Esophagus squamous epithelium (tissue), 5 donors: ENCODE measurements at regions not wholly inside any gene's neighbourhood (a gene's known extent, or its start where the extent isn't known, plus 50 kb on each side); places are given as distances from the start of the nearest gene placed in this dataset.

Experiments
- DNase-seq: peaks from one replicate; lab custom pipeline; 2025; lab: John Stamatoyannopoulos, UW
- H3K27ac ChIP-seq, 4 donors: fragments of 200-600 bp; sonication (generic); one replicate each; pipeline ENCODE4 v1.5.1; 2016 to 2019; ENCODE audit warnings: mild to moderate bottlenecking in 1 of 4
- H3K27me3 ChIP-seq, 4 donors: fragments of 200-600 bp; sonication (generic); 1 replicate in 3 of 4; 2 replicates in 1 of 4; pipeline versions ENCODE4 v1.5.1 to v1.6.0; 2017 to 2021; ENCODE audit warnings: antibody characterized with exemption in 1 of 4
- H3K36me3 ChIP-seq, 3 donors: fragments of 200-600 bp; sonication (generic); one replicate each; pipeline ENCODE4 v1.5.1; 2016 to 2019
- H3K4me1 ChIP-seq, 3 donors: fragments of 200-600 bp; sonication (generic); one replicate each; pipeline ENCODE4 v1.5.1; 2017 to 2019
- H3K4me3 ChIP-seq, 4 donors: fragments of 200-600 bp; sonication (generic); 1 replicate in 3 of 4; 2 replicates in 1 of 4; pipeline ENCODE4 v1.5.1; 2016 to 2019; ENCODE audit warnings: mild to moderate bottlenecking in 2 of 4, moderate library complexity in 1 of 4
- H3K9me3 ChIP-seq, 3 donors: fragments of 200-600 bp; sonication (generic); one replicate each; pipeline ENCODE4 v1.5.1; 2016 to 2019
- CTCF ChIP-seq, 6 experiments: fragments of 450-650 bp in 4 of 6; fragments of 200-600 bp in 2 of 6; sonication (generic) in 2 of 6; IDR thresholded peaks; one replicate each; pipeline ENCODE4 v1.5.1; 2016 to 2019; ENCODE audit warnings: antibody characterized with exemption in 6 of 6, mild to moderate bottlenecking in 4 of 6, moderate library complexity in 4 of 6
- POLR2A ChIP-seq, 4 donors: fragments of 450-650 bp; IDR thresholded peaks; one replicate each; pipeline ENCODE4 v1.6.1; 2017; ENCODE audit warnings: antibody characterized with exemption in 4 of 4, mild to moderate bottlenecking in 4 of 4, moderate library complexity in 3 of 4
- WGBS, 2 donors: methylation state at CpG; one replicate each; pipeline ENCODE4 v1.1.5; 2018; 5-methylcytosine and 5-hydroxymethylcytosine counted together
- intact Hi-C: fragments of 100-400 bp; cut with DNase I; formaldehyde crosslinking; loops from one replicate; pipeline ENCODE4 v1.15.0; 2022
- donor health status: DM: yes; HTN: yes; CAD: no.

- Histone ChIP-seq H3K27ac (no peak overlapping the region), H3K9me3 (no peaks in the 10 kb centered on the region), H3K4me3 (no peak overlapping the region), H3K27me3 (no peaks in the 10 kb centered on the region), H3K4me1 (no peaks in the 10 kb centered on the region), H3K36me3 (no peaks in the 10 kb centered on the region)
- DNase-seq, result no peak
- intact Hi-C loops, result no loop called here
- WGBS, 2 donors, result 63 to 76% methylated on average over 4 of the region's 4 CpGs
- TF ChIP-seq CTCF (IDR thresholded peaks at IDR 0.05), result no peak
- TF ChIP-seq POLR2A (IDR thresholded peaks at IDR 0.05), result no peak
Observed at GRCh38 chr4:35125995-35126712, 1118.2 kb downstream of the ARAP2 start.

- Histone ChIP-seq H3K27ac (no peak overlapping the region), H3K36me3 (no peaks in the 10 kb centered on the region), H3K4me1 (no peaks in the 10 kb centered on the region), H3K9me3 (no peaks in the 10 kb centered on the region), H3K4me3 (no peak overlapping the region), H3K27me3 (no peaks in the 10 kb centered on the region)
- no peak for DNase-seq
- WGBS, 2 donors, result 39 to 44% methylated on average over 2 of the region's 2 CpGs
- intact Hi-C loops, result no loop called here
- TF ChIP-seq POLR2A (IDR thresholded peaks at IDR 0.05) (no peak), CTCF (IDR thresholded peaks at IDR 0.05) (no peak)
Observed at GRCh38 chr4:35138449-35138848, 1105.9 kb downstream of the ARAP2 start.

- TF ChIP-seq CTCF (IDR thresholded peaks at IDR 0.05) (no peak), POLR2A (IDR thresholded peaks at IDR 0.05) (no peak)
- DNase-seq, result no peak
- Histone ChIP-seq H3K4me3 (no peak overlapping the region), H3K27me3 (no peaks in the 10 kb centered on the region), H3K36me3 (no peaks in the 10 kb centered on the region), H3K27ac (no peak overlapping the region), H3K9me3 (no peaks in the 10 kb centered on the region), H3K4me1 (no peaks in the 10 kb centered on the region)
- WGBS, 2 donors, result 73 to 76% methylated on average over 1 of the region's 1 CpG
- intact Hi-C loops, result no loop called here
Observed at GRCh38 chr4:35147761-35148160, 1096.6 kb downstream of the ARAP2 start.

GRCh38 chr4:35151816-35152572, 1092.3 kb downstream of the ARAP2 start:
- no peak for DNase-seq
- no peak overlapping the region for H3K4me3 ChIP-seq
- H3K4me1 ChIP-seq, result no peaks in the 10 kb centered on the region
- no peak overlapping the region for H3K27ac ChIP-seq
- TF ChIP-seq POLR2A (IDR thresholded peaks at IDR 0.05) (no peak), CTCF (IDR thresholded peaks at IDR 0.05) (no peak)
- 72 to 74% methylated on average over 10 of the region's 10 CpGs for WGBS, 2 donors
- H3K27me3 ChIP-seq, result no peaks in the 10 kb centered on the region
- no peaks in the 10 kb centered on the region for H3K9me3 ChIP-seq
- H3K36me3 ChIP-seq, result no peaks in the 10 kb centered on the region
- intact Hi-C loops, result no loop called here

GRCh38 chr4:35163168-35163567, 1081.1 kb downstream of the ARAP2 start:
- no peak for DNase-seq
- TF ChIP-seq POLR2A (IDR thresholded peaks at IDR 0.05) (no peak), CTCF (IDR thresholded peaks at IDR 0.05) (no peak)
- H3K27ac ChIP-seq, result no peak overlapping the region
- 24 to 38% methylated on average over 1 of the region's 1 CpG for WGBS, 2 donors
- H3K36me3 ChIP-seq, result no peaks in the 10 kb centered on the region
- H3K9me3 ChIP-seq, result no peaks in the 10 kb centered on the region
- H3K27me3 ChIP-seq, result no peaks in the 10 kb centered on the region
- no peak overlapping the region for H3K4me3 ChIP-seq
- no peaks in the 10 kb centered on the region for H3K4me1 ChIP-seq
- intact Hi-C loops, result no loop called here
